ENCODE measurements at regions not wholly inside any gene's neighbourhood (a gene's known extent, or its start where the extent isn't known, plus 50 kb on each side); places are given as distances from the start of the nearest gene placed in this dataset.
"Not testable (repeated sequence)": the region's sequence is repeated elsewhere in the genome, so short reads cannot be mapped to it uniquely, and the experiment has no call there.

DNA sequence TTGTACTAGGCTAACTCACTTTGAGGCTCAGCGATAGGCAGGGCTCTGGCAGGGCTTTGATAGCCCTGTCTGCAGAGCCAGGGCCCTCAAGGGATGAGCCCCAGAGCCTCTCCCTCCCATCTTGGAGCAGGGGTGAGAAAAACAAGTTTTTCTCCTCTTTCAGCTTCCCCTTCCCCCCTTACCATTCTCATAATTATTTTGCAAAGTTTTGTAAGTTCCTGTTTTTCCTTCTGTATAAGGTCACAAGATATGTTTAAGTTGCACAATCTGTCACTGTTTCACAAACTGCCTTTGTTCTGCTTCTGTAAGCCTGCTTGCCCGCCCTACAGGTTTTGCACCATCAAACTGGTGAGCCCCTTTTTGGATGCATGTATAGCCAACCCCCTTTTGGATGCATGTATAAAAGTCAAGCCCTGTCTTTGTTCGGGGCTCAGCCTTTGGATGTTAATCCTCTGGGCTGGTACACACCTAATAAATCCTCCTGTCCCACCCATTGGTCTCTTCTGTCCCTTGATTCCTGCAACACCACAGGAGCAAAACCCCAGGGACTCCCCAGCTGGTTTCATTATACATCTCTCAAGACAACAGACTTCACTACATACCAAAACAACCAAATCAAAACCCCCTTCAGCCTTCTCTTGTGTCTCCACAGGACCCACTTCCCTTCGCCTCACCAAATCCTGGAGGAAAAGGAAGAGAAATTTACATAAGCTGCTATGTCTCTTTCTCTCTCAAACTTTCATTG, 52.5 kb upstream of the RESF1 start:
- no peak for DNase-seq

DNA sequence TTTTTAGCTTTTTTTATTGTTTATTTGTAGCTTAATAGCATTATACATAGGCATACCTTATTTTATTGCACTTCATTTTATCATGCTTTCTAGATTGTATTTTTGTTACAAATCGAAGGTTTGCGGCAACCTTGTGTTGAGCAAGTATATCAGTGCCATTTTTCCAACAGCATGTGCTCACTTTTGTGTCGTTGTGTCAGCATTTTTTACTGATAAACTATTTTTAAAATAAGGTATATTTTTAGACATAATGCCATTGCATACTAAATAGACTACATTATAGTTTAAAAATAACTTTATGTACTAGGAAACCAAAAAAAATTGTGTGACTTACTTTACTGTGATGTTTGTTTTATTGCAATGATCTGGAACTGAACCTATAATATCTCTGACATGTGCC, 56.2 kb upstream of the RESF1 start:
- DNase-seq = no peak

DNA sequence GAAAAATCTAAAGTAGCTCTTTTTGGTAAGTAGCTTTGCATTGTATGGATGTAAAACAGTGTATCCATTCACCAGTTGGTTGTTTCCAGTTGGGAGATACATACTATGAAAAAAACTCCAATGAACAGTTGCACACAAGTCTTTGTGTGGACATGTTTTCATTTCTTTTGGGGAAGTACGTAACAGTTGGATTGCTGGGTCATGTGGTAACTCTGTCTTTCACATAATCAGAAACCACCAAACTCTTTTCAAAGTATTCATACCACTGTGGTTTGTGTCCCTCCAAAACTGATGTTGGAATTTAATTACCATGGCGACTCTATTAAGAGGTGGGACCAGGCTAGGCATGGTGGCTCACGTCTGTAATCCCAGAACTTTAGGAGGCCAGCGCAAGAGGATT, 58.9 kb upstream of the RESF1 start:
- no peak for DNase-seq

DNA sequence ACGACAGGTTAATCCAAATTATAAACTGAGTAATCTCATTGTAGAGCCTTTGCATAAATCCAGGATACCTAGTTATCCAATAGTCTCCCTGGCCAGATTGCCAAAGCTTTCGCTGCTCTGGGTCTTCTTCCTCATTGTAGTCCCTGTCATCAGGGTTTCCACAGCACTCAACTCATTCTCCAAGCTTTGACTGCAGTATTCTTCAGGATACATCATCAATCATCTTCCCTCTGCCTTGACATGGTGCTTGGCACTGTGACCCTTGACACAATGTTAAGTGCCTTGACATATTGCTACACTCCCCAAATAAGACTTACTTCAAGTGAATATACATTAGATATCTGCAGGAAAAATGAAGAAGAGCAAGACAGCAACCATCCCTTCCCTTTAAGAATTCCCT, 60.1 kb upstream of the RESF1 start:
- DNase-seq = no peak

DNA sequence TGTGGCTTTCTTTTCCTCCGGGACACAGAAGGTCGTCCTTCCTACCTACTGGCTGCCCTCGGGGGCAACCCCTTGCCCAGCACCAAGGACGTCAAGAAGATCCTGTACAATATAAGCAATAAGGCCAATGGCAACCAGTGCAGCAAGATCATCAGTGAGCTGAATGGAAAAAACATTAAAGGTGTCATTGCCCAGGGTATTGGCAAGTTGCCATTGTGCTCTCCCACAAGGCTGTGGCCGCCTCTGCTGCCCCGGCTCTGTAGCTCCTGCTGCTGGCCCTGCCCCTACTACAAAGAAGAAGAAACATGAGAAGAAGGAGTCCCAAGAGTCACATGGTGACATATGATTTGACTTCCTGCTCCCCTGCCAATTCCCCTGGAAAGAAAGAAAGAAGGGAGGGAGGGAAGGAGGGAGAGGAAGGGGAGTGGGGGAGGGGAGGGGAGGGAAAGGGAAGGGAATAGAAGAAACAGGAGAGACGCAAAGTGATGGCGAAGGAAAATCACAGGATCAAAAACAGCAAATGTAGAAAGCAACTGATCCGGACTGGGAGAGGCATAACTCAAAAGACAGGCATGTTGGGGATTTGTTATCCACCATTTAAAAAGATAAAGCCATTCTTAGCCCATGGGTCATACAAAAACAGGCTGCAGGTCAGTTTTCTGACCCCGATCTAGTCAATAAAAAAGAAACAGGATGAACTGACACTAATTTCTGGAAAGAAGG, 61.3 kb upstream of the RESF1 start:
- no peak for DNase-seq

DNA sequence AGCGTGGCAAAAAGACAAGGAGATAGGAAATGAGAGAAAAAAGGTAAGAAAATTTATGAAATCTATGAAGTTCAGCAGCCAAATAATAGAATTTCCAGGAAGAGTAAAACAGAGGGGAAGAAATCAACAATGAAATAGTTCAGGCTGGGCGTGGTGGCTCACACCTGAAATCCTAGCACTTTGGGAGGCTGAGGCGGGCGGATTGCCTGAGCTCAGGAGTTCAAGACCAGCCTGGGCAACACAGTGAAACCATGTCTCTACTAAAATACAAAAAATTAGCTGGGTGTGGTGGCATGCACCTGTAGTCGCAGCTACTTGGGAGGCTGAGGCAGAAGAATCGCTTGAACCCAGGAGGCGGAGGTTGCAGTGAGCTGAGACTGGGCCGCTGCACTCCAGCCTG, 62.1 kb upstream of the RESF1 start:
- DNase-seq = not testable (repeated sequence)

DNA sequence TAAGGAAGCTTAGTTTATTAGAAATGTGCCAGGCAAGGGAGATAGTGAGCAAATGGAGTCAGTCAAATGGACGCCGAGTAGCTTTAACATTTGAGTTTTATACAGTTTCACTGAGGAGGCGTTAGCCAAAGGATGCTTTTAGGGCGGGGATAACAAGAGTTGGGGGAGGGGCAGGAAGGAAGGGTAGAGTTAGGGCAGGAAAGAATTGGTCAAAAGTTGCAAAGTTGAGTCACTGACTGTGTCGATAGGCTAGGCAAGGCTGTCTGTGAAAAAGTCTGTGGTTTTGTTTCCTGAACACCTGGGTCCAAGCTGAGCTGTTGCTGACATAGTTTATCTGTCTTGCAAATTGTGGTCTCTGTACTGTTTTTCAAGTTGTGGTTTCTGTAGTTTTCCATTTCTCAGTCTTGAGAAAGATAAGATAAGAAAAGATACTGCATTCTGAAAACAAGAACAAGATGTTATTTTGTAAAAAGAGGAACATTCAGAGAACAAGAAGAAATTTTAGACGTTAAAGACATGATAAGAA, 62.6 kb upstream of the RESF1 start:
- peak; percentile 94 for DNase-seq

DNA sequence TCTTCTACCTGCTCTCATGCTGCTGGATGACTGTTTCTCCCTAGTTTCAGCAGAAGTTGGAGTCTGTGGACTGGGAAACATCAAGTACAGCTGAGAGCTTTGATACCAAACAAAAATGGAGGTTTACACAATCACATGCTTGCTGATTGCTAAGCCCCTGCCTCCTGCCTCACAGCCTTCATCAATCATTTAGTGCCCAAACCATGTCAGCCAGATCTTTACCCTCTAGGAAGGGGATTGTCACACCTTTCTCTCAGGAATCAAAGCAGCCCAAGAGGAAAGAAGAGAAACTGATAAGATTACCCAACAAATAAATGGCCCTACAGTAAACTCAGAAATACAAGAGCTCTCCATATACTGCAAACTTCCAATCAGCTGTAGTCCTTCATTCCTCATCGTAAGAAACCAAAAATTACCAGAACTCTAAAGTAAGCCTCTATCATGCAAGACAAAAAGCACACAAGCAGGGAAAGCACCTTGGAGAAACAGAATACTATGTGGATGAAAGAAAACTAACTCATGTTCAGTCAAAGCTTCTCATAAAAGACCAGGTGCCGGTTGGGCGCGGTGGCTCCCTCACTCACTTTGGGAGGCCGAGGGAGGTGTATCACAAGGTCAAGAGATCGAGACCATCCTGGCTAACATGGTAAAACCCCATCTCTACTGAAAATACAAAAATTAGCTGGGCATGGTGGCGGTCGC, 63.6 kb upstream of the RESF1 start:
- DNase-seq = no peak

DNA sequence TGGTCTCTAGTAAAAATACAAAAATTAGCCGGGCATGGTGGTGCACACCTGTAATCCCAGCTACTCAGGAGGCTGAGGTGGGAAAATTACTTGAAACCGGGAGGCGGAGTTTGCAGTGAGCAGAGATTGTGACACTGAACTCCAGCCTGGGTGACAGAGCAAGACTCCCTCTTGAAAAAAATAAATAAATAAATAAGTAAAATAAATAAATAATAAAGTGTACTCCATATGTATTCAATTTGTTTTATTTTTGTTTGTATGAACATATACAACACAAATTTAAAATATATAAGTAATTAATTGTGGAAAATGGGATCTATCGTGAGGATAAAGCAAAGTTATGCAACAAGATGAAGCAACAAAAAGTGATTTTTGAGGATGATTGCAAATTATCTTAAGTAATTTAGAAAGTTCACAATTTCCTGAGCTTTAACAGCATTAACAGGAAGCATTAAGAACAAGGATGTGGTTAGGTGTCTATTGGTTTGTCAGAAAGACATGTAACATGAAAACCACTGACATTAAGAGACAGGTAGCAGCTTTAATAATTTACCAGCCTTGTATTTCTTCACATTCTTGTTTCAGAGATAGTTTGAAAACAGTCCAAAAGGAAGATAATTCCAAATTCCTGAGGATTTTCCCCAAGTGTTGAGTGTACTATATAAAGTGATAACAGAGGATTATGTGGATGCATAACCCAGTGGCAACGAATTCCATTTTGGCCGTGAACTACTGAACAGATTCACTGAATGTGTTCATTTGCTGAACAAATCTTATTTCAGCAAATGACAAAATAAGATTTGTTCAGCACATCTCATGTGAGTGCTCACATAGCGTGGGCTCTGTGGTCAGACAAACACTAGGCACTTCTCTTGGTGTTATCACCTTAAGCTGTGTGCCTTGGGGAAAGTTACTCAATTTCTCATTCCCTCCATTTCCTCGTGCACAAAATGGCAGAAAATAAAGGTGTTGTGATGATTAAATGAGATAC, 68.6 kb upstream of the RESF1 start:
- peak; percentile 73 for DNase-seq

DNA sequence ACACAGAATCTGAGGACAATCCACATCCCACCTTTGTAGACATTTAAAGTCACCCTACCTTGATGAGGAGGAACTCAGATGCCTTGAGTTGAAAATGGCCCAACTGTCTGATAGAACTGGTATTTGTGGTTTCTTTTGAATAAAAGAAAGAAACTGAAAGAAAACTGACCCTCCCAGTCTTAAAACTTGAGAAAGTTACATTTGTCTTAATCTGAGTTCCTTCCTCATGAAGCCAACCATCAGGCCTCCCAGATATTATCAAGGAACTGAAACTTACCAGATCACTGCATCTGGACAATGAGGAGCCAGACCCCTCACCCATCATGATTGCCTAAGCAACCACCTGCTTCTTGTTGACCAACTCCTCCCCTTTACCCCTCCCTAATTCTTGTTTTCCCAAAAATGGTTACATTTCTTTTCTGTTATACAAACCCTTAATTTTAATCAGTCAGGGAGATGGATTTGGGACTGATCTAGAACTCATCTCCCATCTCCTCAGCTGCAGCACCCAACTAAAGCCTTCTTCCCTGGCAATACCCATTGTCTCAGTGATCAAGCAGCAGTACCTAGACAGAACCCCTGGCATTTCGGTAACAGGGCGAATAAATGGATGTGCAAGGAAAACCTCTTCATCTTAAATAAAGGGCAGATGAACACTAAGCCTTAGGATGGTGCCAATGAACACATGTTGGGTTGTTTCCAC, 72.0 kb upstream of the RESF1 start:
- DNase-seq = no peak

DNA sequence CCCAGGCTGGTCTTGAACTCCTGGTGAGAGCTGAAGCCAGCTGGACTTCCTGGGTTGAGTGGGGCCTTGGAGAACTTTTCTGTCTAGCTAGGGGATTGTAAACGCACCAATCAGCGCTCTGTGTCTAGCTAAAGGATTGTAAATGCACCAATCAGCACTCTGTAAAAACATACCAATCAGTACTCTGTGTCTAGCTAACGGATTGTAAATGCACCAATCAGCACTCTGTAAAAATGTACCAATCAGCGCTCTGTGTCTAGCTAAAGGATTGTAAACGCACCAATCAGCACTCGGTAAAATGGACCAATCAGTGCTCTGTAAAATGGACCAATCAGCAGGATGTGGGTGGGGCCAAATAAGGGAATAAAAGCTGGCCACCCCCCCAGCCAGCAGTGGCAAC, 76.5 kb upstream of the RESF1 start:
- DNase-seq = not testable (repeated sequence)

DNA sequence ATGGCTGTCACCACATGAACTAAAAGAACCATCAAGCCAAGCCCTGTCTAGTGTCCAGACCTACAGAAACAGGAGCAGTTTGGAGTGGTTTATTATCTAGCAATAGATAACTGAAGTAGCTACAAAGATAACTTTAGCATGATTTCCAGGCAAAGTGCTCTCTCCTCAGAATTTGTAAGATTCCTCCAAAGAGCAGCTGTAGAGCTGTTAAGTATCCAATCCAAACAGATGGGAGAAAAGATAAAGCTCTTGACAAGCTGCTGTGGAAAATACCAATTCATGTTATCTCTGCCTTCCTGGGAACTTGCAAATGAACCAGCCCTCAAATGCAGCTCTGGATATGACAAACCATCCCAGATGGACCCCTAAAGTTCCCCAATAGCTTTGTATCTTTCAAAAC, 78.9 kb upstream of the RESF1 start:
- DNase-seq = no peak

DNA sequence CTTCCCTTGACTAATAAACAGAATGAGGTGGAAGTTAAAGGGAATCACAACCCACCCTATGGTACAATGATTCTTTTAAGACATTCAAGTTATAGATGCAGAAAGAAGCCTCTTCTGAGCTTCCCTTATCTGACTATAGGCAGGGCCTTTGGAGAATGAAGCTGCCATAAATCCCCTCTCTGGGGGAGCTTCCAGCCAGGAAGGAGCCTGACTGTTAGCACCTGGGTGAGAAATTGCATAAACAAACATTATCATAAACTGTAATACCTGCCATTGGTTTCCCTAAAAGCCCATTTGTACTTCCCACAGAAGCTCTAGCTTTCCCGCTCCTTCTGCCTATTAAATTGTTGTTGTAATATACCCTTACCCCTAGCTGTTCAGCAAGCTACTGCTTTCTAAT, 81.3 kb upstream of the RESF1 start:
- no peak for DNase-seq

DNA sequence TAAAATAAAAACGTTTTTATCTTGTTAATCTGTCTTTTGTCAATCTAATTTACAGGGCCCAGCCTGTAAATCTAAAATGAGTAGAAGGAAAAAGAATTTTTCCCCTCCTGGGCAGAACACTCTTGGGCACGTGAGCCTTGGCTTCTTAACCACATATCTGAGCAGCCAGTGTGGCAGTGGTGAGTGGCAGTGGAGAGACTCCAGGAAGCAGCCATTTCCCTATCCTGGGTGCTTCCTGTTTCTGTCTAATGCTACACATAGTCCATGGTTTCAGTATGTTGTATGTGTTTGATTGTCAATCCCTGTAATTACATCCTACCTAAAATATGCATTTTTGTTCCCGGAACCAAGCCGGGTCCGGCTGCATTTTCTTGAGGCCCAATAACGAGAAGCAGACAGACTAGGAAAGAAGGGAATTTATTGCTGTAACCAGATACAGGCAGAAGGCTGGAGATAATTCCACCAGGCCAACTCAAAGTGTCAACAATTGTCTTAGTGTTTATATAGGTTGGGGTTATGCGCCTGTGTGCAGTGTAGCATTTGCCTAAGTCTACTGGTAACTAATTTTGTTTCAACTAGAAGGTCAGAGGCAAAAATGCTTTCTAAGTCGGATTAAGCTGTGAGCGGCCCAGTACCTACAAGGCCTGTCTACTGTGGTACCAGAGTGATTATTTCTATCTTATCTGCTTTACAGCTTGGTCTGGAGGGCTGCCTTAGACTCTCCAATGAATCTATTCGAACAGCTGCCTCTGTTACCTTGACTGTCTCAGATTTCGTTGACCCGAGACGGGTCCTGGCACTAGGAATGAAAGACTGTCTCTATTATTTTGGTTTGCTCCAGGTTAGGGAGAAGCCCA, 82.4 kb upstream of the RESF1 start:
- no peak for DNase-seq

DNA sequence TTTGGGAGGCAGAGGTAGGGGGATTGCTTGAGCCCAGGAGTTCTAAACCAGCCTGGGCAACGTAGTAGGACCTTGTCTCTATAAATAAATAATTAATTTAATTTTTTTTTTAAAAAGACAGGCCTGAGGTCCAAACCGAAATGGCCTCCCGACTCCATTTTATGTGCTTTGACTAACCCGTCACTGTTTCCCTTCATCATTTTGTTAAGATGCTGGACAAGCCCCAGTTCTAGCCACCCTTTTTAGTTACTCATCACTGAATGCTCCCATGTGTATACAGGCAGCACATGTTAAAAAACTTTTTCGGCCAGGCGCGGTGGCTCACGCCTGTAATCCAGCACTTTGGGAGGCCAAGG, 83.6 kb upstream of the RESF1 start:
- no peak for DNase-seq

DNA sequence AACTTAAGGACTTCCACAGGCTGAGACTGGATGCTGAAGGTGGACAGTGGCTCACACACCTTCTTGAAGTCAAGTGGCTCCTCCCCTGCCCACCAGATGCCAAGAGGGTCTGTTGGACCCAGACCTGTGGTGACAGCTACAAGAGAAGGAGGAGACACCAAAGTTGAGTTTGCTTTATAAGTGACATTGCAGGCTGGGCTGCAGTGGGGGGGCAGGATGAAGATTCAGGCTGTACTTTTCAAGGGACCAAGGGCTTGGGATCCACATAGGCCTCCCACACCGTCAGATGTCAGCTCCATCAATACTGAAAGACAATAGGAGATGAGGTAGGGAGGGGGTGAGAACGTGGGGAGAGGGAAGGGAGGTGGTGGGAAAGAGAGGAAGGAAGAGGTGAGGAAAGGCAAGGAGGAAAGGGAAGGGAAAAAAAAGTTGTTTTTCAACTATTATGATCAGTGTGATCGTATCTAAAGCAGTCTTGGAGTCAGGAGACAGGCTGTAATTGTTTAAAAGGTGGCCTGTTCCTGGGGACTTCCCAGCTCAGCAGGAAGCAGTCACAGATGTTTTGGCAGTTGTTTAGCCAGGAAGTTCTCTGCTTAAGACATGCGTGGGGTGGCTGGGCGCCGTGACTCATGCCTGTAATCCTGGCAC, 84.1 kb upstream of the RESF1 start:
- peak; percentile 75 for DNase-seq

DNA sequence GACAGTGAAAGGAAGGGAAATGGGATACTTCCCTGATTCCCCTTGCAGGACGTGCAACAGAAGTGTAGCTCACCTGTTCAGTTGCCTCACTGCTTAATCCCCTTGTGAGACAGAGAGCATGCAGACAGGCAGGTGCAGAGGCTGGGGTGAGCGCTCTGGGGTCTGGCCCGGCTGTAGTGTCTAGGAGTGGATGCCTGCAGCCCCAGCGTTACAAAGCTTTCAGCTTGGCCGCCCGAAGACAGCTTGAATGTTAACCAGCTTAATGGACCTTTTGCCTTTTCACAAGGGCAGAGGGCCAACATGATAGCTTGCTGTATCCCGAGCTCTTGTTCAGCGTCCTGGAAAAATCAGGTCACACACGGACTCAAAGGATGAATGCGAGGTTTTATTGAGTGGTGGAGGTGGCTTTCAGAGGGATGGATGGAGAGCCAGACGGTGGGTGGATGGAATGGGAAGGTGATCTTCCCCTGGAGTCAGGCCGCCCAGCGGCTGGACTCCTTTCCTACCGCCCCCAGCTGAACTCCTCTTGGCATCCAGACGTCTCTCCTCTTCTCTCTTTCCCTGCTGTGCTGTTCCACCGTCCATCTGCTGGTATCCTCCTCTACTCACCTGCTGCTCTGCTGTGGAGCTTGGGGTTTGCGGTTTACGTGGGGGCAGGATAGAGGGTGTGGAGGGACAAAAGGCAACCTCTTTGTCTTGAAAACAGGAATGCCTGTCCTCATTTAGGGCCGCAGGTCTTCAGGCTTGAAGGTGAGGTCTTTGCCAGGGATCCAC, 86.2 kb upstream of the RESF1 start:
- no peak for DNase-seq

DNA sequence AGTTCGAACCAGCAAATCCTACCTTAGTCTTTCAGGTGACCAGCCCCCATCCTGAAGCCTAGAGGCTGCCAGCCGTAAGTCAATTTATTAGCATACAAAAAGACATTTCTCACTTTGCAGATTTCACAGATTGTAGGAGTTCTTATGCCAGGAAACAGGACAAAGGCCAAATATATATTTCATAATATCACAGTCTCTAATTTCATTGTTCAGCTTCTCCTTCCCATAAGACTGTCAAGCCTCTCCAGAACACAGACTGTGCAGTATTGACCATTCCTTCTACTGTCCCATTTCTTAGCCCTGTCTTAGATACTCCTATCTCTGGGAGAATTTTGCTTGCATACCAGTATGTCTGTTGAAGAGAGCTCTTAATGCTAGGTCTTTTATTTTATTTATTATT, 89.2 kb upstream of the RESF1 start:
- no peak for DNase-seq

DNA sequence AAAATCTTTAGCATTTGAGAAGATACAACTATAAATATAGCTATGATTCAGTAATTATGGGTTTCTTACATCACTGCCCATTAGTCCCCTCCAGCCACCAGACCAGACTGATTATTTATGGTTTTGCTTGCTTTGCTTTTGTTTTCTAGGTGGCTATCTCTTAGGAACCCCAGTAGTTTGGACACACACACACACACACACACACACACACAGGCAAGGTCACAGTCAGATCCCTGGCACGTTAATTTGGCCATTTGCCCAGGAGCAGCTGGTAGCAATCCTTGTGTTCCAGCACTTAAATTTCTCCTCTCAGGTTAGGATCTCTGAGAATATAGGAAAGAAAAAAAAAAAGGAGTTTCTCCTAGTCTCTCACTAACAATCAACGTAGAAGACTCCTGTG, 90.2 kb upstream of the RESF1 start:
- DNase-seq = no peak

DNA sequence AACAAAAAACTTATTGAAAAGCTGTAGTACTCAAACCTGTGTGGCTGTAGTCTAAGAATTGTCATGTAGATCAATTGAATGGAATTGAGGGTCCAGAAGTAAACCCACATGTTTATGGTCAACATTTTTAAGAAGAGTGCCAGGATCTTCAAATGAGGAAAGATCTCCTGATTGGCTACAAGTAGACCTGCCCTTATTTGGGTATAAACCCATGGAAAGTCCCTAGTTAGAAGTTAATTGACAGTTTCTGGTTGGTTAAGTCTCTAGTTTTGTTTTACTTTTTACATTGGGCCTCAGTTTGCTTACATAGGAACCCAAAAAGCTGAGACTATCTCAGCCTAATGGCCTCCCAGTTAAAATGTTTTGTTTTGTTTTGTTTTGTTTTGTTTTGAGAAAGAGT, 91.9 kb upstream of the RESF1 start:
- no peak for DNase-seq

All from central memory CD4-positive, alpha-beta T cell (primary cell).